ENCODE measurements at regions not wholly inside any gene's neighbourhood (a gene's known extent, or its start where the extent isn't known, plus 50 kb on each side); places are given as distances from the start of the nearest gene placed in this dataset.
"Not testable (repeated sequence)": the region's sequence is repeated elsewhere in the genome, so short reads cannot be mapped to it uniquely, and the experiment has no call there.

DNA sequence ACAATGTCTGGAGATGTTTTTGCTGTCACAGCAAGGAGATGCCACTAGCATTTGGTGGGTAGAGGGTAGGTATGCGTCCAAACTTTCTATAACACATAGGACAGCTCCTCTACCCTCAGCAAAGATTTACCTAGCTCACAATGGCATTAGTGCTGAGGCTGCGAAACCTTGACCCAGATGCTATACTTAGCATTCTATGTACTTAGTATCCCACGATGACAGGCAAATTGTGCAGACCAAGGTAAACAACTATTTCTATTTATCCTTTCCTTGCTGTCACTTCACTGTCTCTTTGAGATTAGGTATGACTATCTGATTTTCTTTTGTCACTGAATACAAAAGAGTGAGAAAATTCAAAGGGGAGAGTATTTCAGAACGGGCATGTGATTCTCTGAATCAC is 265.2 kb upstream of the ZNF385D start:
- intact Hi-C loops (cut with micrococcal nuclease) = no loop called here
- DNase-seq (ENCODE audit: extremely low read depth in 1 of 4, low spot score in 3 of 4) (no peak), ATAC-seq (no peak), FAIRE-seq (no peak)
- Histone ChIP-seq H3K9ac (ENCODE audit: insufficient read depth in 1 of 2, low read depth in 2 of 2, low read length in 2 of 2) (no peak overlapping the region), H3K79me2 (ENCODE audit: control insufficient read depth, insufficient read depth, low read length) (no peaks in the 10 kb centered on the region), H2AFZ (ENCODE audit: low read depth, low read length) (no peak overlapping the region), H3K27me3 (ENCODE audit: control insufficient read depth in 2 of 2, insufficient read depth in 2 of 2, low read length in 2 of 2) (no peaks in the 10 kb centered on the region), H3K4me2 (ENCODE audit: insufficient read depth, low read length) (no peak overlapping the region), H3K4me1 (replicated peaks in 1 of 2; ENCODE audit: control insufficient read depth in 2 of 2, insufficient read depth in 2 of 2, low read length in 2 of 2) (no peaks in the 10 kb centered on the region), H4K20me1 (replicated peaks; ENCODE audit: control insufficient read depth, insufficient read depth, low read length) (no peaks in the 10 kb centered on the region), H3K9me1 (ENCODE audit: control insufficient read depth, insufficient read depth, low read length) (no peaks in the 10 kb centered on the region), H3K27ac (ENCODE audit: extremely low read depth, low read depth, low read length) (no peak overlapping the region), H3K9me3 (replicated peaks; ENCODE audit: control insufficient read depth, insufficient read depth, low read depth, low read length) (no peaks in the 10 kb centered on the region; the same call in 1 of the 2 replicates), H3K36me3 (ENCODE audit: control insufficient read depth, insufficient read depth, low read length) (no peaks in the 10 kb centered on the region), H3K4me3 (no peak overlapping the region)
- BruUV-seq (replicated peaks) = no TSS peak
- no peak for TF ChIP-seq STAG1 (CRISPR knock-in tag; IDR thresholded peaks at IDR 0.05; ENCODE audit: borderline replicate concordance)
- no peak for TF ChIP-seq ELF1 (tag; IDR thresholded peaks at IDR 0.05)
- TF ChIP-seq ZBED1 (IDR thresholded peaks at IDR 0.05) = no peak
- TF ChIP-seq, protein P1, sequence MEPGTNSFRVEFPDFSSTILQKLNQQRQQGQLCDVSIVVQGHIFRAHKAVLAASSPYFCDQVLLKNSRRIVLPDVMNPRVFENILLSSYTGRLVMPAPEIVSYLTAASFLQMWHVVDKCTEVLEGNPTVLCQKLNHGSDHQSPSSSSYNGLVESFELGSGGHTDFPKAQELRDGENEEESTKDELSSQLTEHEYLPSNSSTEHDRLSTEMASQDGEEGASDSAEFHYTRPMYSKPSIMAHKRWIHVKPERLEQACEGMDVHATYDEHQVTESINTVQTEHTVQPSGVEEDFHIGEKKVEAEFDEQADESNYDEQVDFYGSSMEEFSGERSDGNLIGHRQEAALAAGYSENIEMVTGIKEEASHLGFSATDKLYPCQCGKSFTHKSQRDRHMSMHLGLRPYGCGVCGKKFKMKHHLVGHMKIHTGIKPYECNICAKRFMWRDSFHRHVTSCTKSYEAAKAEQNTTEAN (CRISPR knock-in tag; IDR thresholded peaks at IDR 0.05) = no peak
- in situ Hi-C loops (cut with MboI) = no loop called here
- 0% methylated on average over 4 of the region's 4 CpGs for WGBS (ENCODE audit: insufficient coverage, low coverage, missing lambda C conversion rate)
- CTCF ChIA-PET (ENCODE audit: low intra/inter-chr PET ratio) = no interaction called here
- POLR2A ChIA-PET = no interaction called here

DNA sequence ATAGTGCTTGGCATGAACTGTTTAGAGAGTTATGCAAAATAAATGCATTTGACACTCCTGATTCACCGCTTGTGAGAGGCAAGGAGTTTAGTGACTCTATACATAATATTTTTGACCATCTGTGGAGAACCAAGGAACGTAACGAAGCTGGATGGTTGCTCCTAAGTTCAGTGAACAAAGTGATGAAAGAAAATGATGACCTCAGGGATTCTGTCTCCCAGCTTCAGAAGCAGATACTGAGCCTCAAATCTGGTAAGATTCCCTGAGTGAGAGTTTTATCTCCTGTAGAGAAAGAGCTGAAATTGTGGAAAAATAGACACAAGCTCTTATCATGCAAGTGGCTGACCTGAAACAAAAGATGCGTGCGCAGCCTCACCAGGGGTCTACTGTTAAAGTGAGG is 273.6 kb upstream of the ZNF385D start:
- H3K79me2 ChIP-seq (ENCODE audit: control insufficient read depth, insufficient read depth, low read length); DNase-seq (ENCODE audit: extremely low read depth in 1 of 4, low spot score in 3 of 4); POLR2A ChIA-PET; ATAC-seq; H3K27ac ChIP-seq (ENCODE audit: extremely low read depth, low read depth, low read length); H3K36me3 ChIP-seq (ENCODE audit: control insufficient read depth, insufficient read depth, low read length); H3K4me3 ChIP-seq; H4K20me1 ChIP-seq (replicated peaks; ENCODE audit: control insufficient read depth, insufficient read depth, low read length); in situ Hi-C loops (cut with MboI); CTCF ChIA-PET (ENCODE audit: low intra/inter-chr PET ratio); intact Hi-C loops (cut with micrococcal nuclease); H2AFZ ChIP-seq (ENCODE audit: low read depth, low read length); H3K9me1 ChIP-seq (ENCODE audit: control insufficient read depth, insufficient read depth, low read length); H3K4me2 ChIP-seq (ENCODE audit: insufficient read depth, low read length); H3K9me3 ChIP-seq (replicated peaks; ENCODE audit: control insufficient read depth, insufficient read depth, low read depth, low read length); H3K27me3 ChIP-seq (ENCODE audit: control insufficient read depth in 2 of 2, insufficient read depth in 2 of 2, low read length in 2 of 2); H3K4me1 ChIP-seq (replicated peaks in 1 of 2; ENCODE audit: control insufficient read depth in 2 of 2, insufficient read depth in 2 of 2, low read length in 2 of 2); H3K9ac ChIP-seq (ENCODE audit: insufficient read depth in 1 of 2, low read depth in 2 of 2, low read length in 2 of 2); BruUV-seq (replicated peaks); FAIRE-seq: not testable (repeated sequence)
- WGBS (ENCODE audit: insufficient coverage, low coverage, missing lambda C conversion rate) = 1% methylated on average over 5 of the region's 5 CpGs
